WTC11 (cell line): ENCODE measurements at regions not wholly inside any gene's neighbourhood (a gene's known extent, or its start where the extent isn't known, plus 50 kb on each side); places are given as distances from the start of the nearest gene placed in this dataset.

ENCODE experiments used
- ATAC-seq: fragments of 200-7000 bp; cut with Tn5 transposase; 2 replicates; pipeline ENCODE4 v1.10.0; 2021; ENCODE audit warnings: mild to moderate bottlenecking, moderate library complexity
- CTCF ChIA-PET: fragments of 300-600 bp; sonication (Branson Sonifier 250); formaldehyde crosslinking; loops from one replicate; lab custom pipeline; 2021; ENCODE audit warnings: antibody characterized with exemption; lab: Charles Lee
- POLR2A ChIA-PET: fragments of 350-600 bp; sonication (Branson Sonifier 250); formaldehyde crosslinking; loops from one replicate; lab custom pipeline; 2021; ENCODE audit warnings: antibody characterized with exemption; lab: Charles Lee
- DNase-seq: peaks from one replicate; pipeline ENCODE4 v3.0.0; 2021; ENCODE audit warnings: low spot score
- H3K27ac Mint-ChIP-seq: 2 replicates; pipeline ENCODE4 v1.8.0; 2021; ENCODE audit warnings: mixed read lengths
- H3K27me3 Mint-ChIP-seq: 2 replicates; pipeline ENCODE4 v1.8.0; 2021; ENCODE audit warnings: low read depth, mild to moderate bottlenecking, moderate library complexity, mixed read lengths
- H3K36me3 Mint-ChIP-seq: 2 replicates; pipeline ENCODE4 v1.8.0; 2021; ENCODE audit warnings: mixed read lengths
- H3K4me1 Mint-ChIP-seq: 2 replicates; pipeline ENCODE4 v1.8.0; 2022; ENCODE audit warnings: mixed read lengths
- H3K4me3 Mint-ChIP-seq: 2 replicates; pipeline ENCODE4 v1.8.0; 2021; ENCODE audit warnings: mild to moderate bottlenecking, moderate library complexity, mixed read lengths
- H3K9me3 Mint-ChIP-seq: 2 replicates; pipeline ENCODE4 v1.8.0; 2021; ENCODE audit warnings: mixed read lengths
- AR ChIP-seq: fragments of 250-450 bp; sonication (Bioruptor Pico); IDR thresholded peaks from 2 replicates; pipeline ENCODE4 v1.9.0; 2021; ENCODE audit warnings: mild to moderate bottlenecking
- ATF1 ChIP-seq: sonication (generic); formaldehyde crosslinking; IDR thresholded peaks from 2 replicates; pipeline ENCODE4 v1.8.1; 2023; ENCODE audit warnings: mild to moderate bottlenecking, moderate library complexity, missing genetic modification reagents
- CTCF ChIP-seq: fragments of 200-600 bp; IDR thresholded peaks from 2 replicates; pipeline ENCODE4 v1.8.0; 2022; ENCODE audit warnings: antibody characterized with exemption
- ERG ChIP-seq: fragments of 250-450 bp; sonication (Bioruptor Pico); IDR thresholded peaks from 2 replicates; pipeline ENCODE4 v1.8.0; 2021; ENCODE audit warnings: mild to moderate bottlenecking
- GABPB1 ChIP-seq: sonication (generic); formaldehyde crosslinking; IDR thresholded peaks from 2 replicates; pipeline ENCODE4 v1.8.1; 2023; ENCODE audit warnings: mild to moderate bottlenecking, missing genetic modification reagents
- GTF2I ChIP-seq: fragments of 250-450 bp; sonication (Bioruptor Pico); conservative IDR thresholded peaks from 2 replicates; pipeline ENCODE4 v1.4.0; 2021; ENCODE audit warnings: mild to moderate bottlenecking
- KAT7 ChIP-seq: sonication (generic); formaldehyde crosslinking; IDR thresholded peaks from 2 replicates; pipeline ENCODE4 v1.8.1; 2023; ENCODE audit warnings: missing genetic modification reagents, mild to moderate bottlenecking, borderline replicate concordance
- MXD4 ChIP-seq: fragments of 250-450 bp; sonication (Bioruptor Pico); IDR thresholded peaks from 2 replicates; pipeline ENCODE4 v1.8.0; 2021; ENCODE audit warnings: mild to moderate bottlenecking, moderate library complexity, borderline replicate concordance
- MYBL2 ChIP-seq: sonication (generic); formaldehyde crosslinking; IDR thresholded peaks from 2 replicates; pipeline ENCODE4 v1.8.1; 2023; ENCODE audit warnings: mild to moderate bottlenecking, moderate library complexity, missing genetic modification reagents
- NR3C1 ChIP-seq: sonication (generic); formaldehyde crosslinking; conservative IDR thresholded peaks from 2 replicates; pipeline ENCODE4 v1.8.1; 2023; ENCODE audit warnings: low read depth, mild to moderate bottlenecking, missing genetic modification reagents
- SOX15 ChIP-seq: fragments of 250-450 bp; sonication (Bioruptor Pico); IDR thresholded peaks from 2 replicates; pipeline ENCODE4 v1.9.0; 2021; ENCODE audit warnings: mild to moderate bottlenecking
- TCF7 ChIP-seq: sonication (generic); formaldehyde crosslinking; IDR thresholded peaks from 2 replicates; pipeline ENCODE4 v1.8.0; 2022; ENCODE audit warnings: mild to moderate bottlenecking, low read depth, missing genetic modification reagents, moderate library complexity
- TP53 ChIP-seq: sonication (generic); formaldehyde crosslinking; IDR thresholded peaks from 2 replicates; pipeline ENCODE4 v1.8.1; 2023; ENCODE audit warnings: mild to moderate bottlenecking, missing genetic modification reagents
- ZNF219 ChIP-seq: sonication (generic); formaldehyde crosslinking; IDR thresholded peaks from 2 replicates; pipeline ENCODE4 v1.8.0; 2023; ENCODE audit warnings: missing genetic modification reagents, mild to moderate bottlenecking, borderline replicate concordance
- ZNF416 ChIP-seq: fragments of 250-450 bp; sonication (Bioruptor Pico); IDR thresholded peaks from 2 replicates; pipeline ENCODE4 v1.9.0; 2021; ENCODE audit warnings: mild to moderate bottlenecking, inconsistent platforms
- ZNF671 ChIP-seq: fragments of 250-450 bp; sonication (Bioruptor Pico); IDR thresholded peaks from 2 replicates; pipeline ENCODE4 v1.8.0; 2021; ENCODE audit warnings: mild to moderate bottlenecking
- TF ChIP-seq, protein P1 (sequence below): sonication (generic); formaldehyde crosslinking; conservative IDR thresholded peaks from 2 replicates; pipeline ENCODE4 v1.8.1; 2023; ENCODE audit warnings: mild to moderate bottlenecking, low read depth, missing genetic modification reagents, moderate library complexity
- TF ChIP-seq, protein P2 (sequence below): sonication (generic); formaldehyde crosslinking; IDR thresholded peaks from 2 replicates; pipeline ENCODE4 v1.8.1; 2023; ENCODE audit warnings: mild to moderate bottlenecking, missing genetic modification reagents, borderline replicate concordance

DNA sequence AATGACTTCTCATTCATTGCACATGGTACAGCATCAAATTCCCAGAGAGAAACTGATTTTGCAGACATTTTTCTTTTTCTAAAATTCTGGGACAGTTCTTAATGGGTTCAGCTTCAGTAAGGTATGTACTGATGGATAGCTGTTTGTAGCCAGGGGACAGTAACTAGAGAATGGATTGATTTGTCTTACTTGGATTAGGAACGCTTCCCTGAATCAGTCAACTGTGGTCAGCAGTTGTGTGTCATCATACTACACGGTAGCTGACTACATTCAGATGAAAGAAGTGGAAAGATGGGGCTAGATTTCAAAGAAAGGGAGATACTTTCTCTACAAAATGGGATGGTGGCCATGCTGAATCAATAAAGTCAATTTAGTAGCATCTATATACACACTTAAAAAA is 431.4 kb downstream of the GRB14 start (continued):
- TF ChIP-seq, protein P1, sequence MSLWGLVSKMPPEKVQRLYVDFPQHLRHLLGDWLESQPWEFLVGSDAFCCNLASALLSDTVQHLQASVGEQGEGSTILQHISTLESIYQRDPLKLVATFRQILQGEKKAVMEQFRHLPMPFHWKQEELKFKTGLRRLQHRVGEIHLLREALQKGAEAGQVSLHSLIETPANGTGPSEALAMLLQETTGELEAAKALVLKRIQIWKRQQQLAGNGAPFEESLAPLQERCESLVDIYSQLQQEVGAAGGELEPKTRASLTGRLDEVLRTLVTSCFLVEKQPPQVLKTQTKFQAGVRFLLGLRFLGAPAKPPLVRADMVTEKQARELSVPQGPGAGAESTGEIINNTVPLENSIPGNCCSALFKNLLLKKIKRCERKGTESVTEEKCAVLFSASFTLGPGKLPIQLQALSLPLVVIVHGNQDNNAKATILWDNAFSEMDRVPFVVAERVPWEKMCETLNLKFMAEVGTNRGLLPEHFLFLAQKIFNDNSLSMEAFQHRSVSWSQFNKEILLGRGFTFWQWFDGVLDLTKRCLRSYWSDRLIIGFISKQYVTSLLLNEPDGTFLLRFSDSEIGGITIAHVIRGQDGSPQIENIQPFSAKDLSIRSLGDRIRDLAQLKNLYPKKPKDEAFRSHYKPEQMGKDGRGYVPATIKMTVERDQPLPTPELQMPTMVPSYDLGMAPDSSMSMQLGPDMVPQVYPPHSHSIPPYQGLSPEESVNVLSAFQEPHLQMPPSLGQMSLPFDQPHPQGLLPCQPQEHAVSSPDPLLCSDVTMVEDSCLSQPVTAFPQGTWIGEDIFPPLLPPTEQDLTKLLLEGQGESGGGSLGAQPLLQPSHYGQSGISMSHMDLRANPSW (CRISPR knock-in tag): no peak
- TF ChIP-seq GTF2I (CRISPR knock-in tag) (no peak), MYBL2 (no peak), ERG (no peak), CTCF (no peak), ZNF416 (CRISPR knock-in tag) (no peak), ZNF219 (CRISPR knock-in tag) (no peak), TP53 (CRISPR knock-in tag) (no peak), ZNF671 (no peak), AR (no peak), KAT7 (CRISPR knock-in tag) (no peak)

GRCh38 chr2:164187121-164187520 is 434.2 kb downstream of the GRB14 start:
- no peaks in the 10 kb centered on the region for H3K27me3 Mint-ChIP-seq
- ChIA-PET CTCF (no interaction called here), POLR2A (no interaction called here)
- H3K4me1 Mint-ChIP-seq: peaks cover 5% of the 10 kb centered on the region; the same call in 1 of the 2 replicates
- DNase-seq: no peak
- H3K4me3 Mint-ChIP-seq: no peak overlapping the region
- H3K36me3 Mint-ChIP-seq: no peaks in the 10 kb centered on the region
- no peak for ATAC-seq
- no peak overlapping the region for H3K27ac Mint-ChIP-seq
- no peak for TF ChIP-seq TP53 (CRISPR knock-in tag)
- TF ChIP-seq, protein P2, sequence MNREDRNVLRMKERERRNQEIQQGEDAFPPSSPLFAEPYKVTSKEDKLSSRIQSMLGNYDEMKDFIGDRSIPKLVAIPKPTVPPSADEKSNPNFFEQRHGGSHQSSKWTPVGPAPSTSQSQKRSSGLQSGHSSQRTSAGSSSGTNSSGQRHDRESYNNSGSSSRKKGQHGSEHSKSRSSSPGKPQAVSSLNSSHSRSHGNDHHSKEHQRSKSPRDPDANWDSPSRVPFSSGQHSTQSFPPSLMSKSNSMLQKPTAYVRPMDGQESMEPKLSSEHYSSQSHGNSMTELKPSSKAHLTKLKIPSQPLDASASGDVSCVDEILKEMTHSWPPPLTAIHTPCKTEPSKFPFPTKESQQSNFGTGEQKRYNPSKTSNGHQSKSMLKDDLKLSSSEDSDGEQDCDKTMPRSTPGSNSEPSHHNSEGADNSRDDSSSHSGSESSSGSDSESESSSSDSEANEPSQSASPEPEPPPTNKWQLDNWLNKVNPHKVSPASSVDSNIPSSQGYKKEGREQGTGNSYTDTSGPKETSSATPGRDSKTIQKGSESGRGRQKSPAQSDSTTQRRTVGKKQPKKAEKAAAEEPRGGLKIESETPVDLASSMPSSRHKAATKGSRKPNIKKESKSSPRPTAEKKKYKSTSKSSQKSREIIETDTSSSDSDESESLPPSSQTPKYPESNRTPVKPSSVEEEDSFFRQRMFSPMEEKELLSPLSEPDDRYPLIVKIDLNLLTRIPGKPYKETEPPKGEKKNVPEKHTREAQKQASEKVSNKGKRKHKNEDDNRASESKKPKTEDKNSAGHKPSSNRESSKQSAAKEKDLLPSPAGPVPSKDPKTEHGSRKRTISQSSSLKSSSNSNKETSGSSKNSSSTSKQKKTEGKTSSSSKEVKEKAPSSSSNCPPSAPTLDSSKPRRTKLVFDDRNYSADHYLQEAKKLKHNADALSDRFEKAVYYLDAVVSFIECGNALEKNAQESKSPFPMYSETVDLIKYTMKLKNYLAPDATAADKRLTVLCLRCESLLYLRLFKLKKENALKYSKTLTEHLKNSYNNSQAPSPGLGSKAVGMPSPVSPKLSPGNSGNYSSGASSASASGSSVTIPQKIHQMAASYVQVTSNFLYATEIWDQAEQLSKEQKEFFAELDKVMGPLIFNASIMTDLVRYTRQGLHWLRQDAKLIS: no peak
- TF ChIP-seq MXD4 (CRISPR knock-in tag): no peak
- no peak for TF ChIP-seq SOX15 (CRISPR knock-in tag)
- TF ChIP-seq GABPB1 (CRISPR knock-in tag): no peak
- no peak for TF ChIP-seq NR3C1 (CRISPR knock-in tag)
- no peak for TF ChIP-seq TCF7 (CRISPR knock-in tag)
- TF ChIP-seq AR: no peak
- TF ChIP-seq KAT7 (CRISPR knock-in tag): no peak
- no peak for TF ChIP-seq ATF1 (CRISPR knock-in tag)
- H3K9me3 Mint-ChIP-seq: peaks cover 10% of the 10 kb centered on the region; the same call in 1 of the 2 replicates
